NCI-H226 (cell line): ENCODE measurements at regions not wholly inside any gene's neighbourhood (a gene's known extent, or its start where the extent isn't known, plus 50 kb on each side); places are given as distances from the start of the nearest gene placed in this dataset.
"Not testable (repeated sequence)": the region's sequence is repeated elsewhere in the genome, so short reads cannot be mapped to it uniquely, and the experiment has no call there.

Experiments
- DNase-seq: peaks from one replicate; pipeline ENCODE4 v3.0.0-alpha.2; 2015

GRCh38 chr15:59764775-59765174, 75.7 kb upstream of the BNIP2 start:
- no peak for DNase-seq

- DNase-seq = peak; percentile 67
These were observed 73.4 kb upstream of the BNIP2 start for GRCh38 chr15:59762558-59762957.

- DNase-seq = not testable (repeated sequence)
These were observed 71.1 kb upstream of the BNIP2 start for GRCh38 chr15:59760256-59760655.

- DNase-seq = peak; percentile 71
These were observed 62.7 kb upstream of the BNIP2 start for GRCh38 chr15:59751552-59752413.

DNA sequence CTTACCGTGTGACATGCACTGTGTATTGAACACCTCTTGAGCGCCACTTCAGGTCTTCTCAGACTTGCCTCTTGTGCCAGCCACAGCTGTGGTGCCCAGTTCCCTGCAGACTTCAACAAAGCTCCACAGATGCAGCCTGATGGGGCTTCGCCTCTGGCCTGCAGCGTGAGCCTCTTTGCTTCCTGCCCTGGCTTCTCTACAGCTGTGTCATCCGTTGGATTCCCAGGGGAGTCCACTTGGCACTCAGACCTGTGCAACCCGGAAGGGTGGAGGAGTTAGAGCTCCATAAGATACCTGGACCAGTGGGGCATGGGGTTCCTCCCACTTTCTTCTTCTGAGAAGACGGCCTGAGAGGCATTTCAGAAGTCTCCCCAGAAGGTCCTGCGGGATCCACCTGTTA, 57.7 kb upstream of the BNIP2 start:
- DNase-seq = no peak

DNA sequence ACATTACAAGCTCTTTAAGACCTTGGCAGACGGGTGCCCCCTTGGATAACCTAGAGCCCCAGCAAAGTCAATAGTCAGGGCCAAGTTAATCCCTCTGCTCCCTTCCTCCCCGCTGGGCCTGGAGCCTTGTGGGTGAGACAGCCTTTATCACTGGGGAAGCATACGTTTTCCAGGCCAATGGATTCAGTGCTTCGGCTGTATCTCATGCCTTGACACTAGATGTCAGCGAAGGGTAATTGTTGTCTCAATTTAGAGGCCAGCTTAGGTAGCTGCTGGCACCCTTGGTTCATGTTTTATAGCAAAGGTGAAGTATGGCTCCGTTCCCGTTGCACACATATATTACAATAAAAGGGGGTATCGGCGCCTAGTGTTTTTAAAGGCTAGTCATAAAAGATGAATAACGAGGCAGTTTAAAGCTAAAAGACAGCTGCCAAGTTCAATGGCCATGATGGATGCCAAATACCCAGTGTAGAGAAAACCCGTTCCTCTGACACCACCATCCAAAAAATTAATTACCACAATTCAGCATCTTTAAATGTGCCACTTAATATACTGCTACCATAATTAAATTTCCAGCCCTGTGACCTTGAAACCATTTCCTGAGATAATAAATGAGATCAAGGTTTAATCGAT, 52.3 kb upstream of the BNIP2 start:
- DNase-seq = peak; percentile 60

GRCh38 chr15:59739557-59740186, 50.6 kb upstream of the BNIP2 start:
- DNase-seq = no peak
